Astrocyte (in vitro differentiated cells and primary cell): ENCODE measurements at regions not wholly inside any gene's neighbourhood (a gene's known extent, or its start where the extent isn't known, plus 50 kb on each side); places are given as distances from the start of the nearest gene placed in this dataset.

Source experiments
- DNase-seq: peaks from one replicate; pipeline ENCODE4 v3.0.0-alpha.2; 2010; ENCODE audit warnings: low read depth
- FAIRE-seq: peaks from 2 replicates; lab custom pipeline; 2011; peaks lifted over from hg19 to GRCh38; lab: Jason Lieb, UNC
- H2AFZ ChIP-seq: 2 replicates; pipeline ENCODE4 v1.6.0; 2012; ENCODE audit warnings: low read depth, low read length, inconsistent platforms
- H3K27ac ChIP-seq: 2 replicates; pipeline ENCODE4 v1.5.1; 2011; ENCODE audit warnings: low read depth, low read length, inconsistent platforms
- H3K27me3 ChIP-seq: 2 replicates; pipeline ENCODE4 v1.6.0; 2011; ENCODE audit warnings: low read length, inconsistent platforms; ENCODE audit not compliant: insufficient read depth
- H3K36me3 ChIP-seq: 2 replicates; pipeline ENCODE4 v1.5.1; 2011; ENCODE audit warnings: low read length, inconsistent platforms; ENCODE audit not compliant: insufficient read depth
- H3K4me1 ChIP-seq: 2 replicates; pipeline ENCODE4 v1.5.1; 2011; ENCODE audit warnings: low read length, inconsistent platforms; ENCODE audit not compliant: insufficient read depth
- H3K4me2 ChIP-seq: 2 replicates; pipeline ENCODE4 v1.6.0; 2012; ENCODE audit warnings: low read length, inconsistent platforms
- H3K4me3 ChIP-seq: 2 replicates; pipeline ENCODE4 v1.5.1; 2011; ENCODE audit warnings: low read depth, mild to moderate bottlenecking, low read length, inconsistent platforms; ENCODE audit not compliant: insufficient read depth
- H3K79me2 ChIP-seq: 2 replicates; pipeline ENCODE4 v1.6.0; 2012; ENCODE audit warnings: mild to moderate bottlenecking, low read length, inconsistent platforms; ENCODE audit not compliant: insufficient read depth
- H3K9ac ChIP-seq: 2 replicates; pipeline ENCODE4 v1.6.0; 2012; ENCODE audit warnings: mild to moderate bottlenecking, low read length, inconsistent platforms
- H3K9me3 ChIP-seq: 2 replicates; pipeline ENCODE4 v1.5.1; 2012; ENCODE audit warnings: low read depth, mild to moderate bottlenecking, low read length, inconsistent platforms; ENCODE audit not compliant: insufficient read depth
- H4K20me1 ChIP-seq: 2 replicates; pipeline ENCODE4 v1.6.0; 2012; ENCODE audit warnings: low read length, inconsistent platforms; ENCODE audit not compliant: insufficient read depth
- H3K27ac Mint-ChIP-seq: one replicate; pipeline ENCODE4 v1.8.0; 2021; ENCODE audit warnings: mild to moderate bottlenecking, mixed read lengths; ENCODE audit not compliant: unreplicated experiment
- H3K27me3 Mint-ChIP-seq: one replicate; pipeline ENCODE4 v1.8.0; 2021; ENCODE audit warnings: low read depth, mixed read lengths; ENCODE audit not compliant: unreplicated experiment
- H3K36me3 Mint-ChIP-seq: one replicate; pipeline ENCODE4 v1.8.0; 2021; ENCODE audit warnings: low read depth, mixed read lengths; ENCODE audit not compliant: unreplicated experiment
- H3K4me1 Mint-ChIP-seq: one replicate; pipeline ENCODE4 v1.8.0; 2021; ENCODE audit warnings: low read depth, mixed read lengths; ENCODE audit not compliant: unreplicated experiment
- H3K4me3 Mint-ChIP-seq: one replicate; pipeline ENCODE4 v1.8.0; 2021; ENCODE audit warnings: mild to moderate bottlenecking, moderate library complexity, mixed read lengths; ENCODE audit not compliant: unreplicated experiment
- H3K9me3 Mint-ChIP-seq: one replicate; pipeline ENCODE4 v1.8.0; 2021; ENCODE audit warnings: mild to moderate bottlenecking, mixed read lengths; ENCODE audit not compliant: unreplicated experiment
- EZH2 ChIP-seq: IDR thresholded peaks from 2 replicates; pipeline ENCODE4 v1.6.1; 2012; ENCODE audit warnings: mild to moderate bottlenecking, low read length, inconsistent platforms; ENCODE audit not compliant: insufficient read depth
- TF ChIP-seq, protein P1 (sequence below): IDR thresholded peaks from 2 replicates; pipeline ENCODE4 v1.5.1; 2011; ENCODE audit warnings: low read depth, mild to moderate bottlenecking, inconsistent platforms, low read length, moderate library complexity; ENCODE audit not compliant: insufficient read depth

DNA sequence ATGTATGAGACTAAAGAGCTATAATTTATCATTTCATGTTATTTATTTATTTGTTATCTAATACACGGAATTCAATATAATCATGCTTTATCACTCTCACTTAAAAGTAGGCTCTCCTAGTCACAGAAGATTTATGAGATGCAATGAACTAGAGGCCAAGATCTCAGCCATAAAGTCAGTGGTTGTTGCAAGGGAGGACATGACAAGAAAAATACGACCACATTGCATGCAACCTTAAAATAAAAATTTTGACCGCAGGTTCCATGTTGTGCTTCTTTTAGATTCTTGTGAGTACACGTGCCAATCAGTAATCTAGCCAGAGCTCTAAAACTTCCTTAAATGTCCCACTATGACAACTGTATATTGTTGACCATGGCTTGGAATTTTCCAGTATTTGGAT, 75.9 kb upstream of the SP8 start:
- H3K27me3 Mint-ChIP-seq = no peaks in the 10 kb centered on the region
- H3K36me3 Mint-ChIP-seq = no peaks in the 10 kb centered on the region
- TF ChIP-seq, protein P1, sequence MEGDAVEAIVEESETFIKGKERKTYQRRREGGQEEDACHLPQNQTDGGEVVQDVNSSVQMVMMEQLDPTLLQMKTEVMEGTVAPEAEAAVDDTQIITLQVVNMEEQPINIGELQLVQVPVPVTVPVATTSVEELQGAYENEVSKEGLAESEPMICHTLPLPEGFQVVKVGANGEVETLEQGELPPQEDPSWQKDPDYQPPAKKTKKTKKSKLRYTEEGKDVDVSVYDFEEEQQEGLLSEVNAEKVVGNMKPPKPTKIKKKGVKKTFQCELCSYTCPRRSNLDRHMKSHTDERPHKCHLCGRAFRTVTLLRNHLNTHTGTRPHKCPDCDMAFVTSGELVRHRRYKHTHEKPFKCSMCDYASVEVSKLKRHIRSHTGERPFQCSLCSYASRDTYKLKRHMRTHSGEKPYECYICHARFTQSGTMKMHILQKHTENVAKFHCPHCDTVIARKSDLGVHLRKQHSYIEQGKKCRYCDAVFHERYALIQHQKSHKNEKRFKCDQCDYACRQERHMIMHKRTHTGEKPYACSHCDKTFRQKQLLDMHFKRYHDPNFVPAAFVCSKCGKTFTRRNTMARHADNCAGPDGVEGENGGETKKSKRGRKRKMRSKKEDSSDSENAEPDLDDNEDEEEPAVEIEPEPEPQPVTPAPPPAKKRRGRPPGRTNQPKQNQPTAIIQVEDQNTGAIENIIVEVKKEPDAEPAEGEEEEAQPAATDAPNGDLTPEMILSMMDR = no peak
- TF ChIP-seq EZH2 = no peak
- Histone ChIP-seq H3K4me3 (no peak overlapping the region), H3K36me3 (no peaks in the 10 kb centered on the region), H2AFZ (no peak overlapping the region), H4K20me1 (no peaks in the 10 kb centered on the region), H3K27ac (no peak overlapping the region), H3K9me3 (peaks cover 3% of the 10 kb centered on the region), H3K27me3 (no peaks in the 10 kb centered on the region), H3K9ac (no peak overlapping the region), H3K79me2 (no peaks in the 10 kb centered on the region), H3K4me1 (no peaks in the 10 kb centered on the region), H3K4me2 (no peak overlapping the region)
- H3K4me1 Mint-ChIP-seq = no peaks in the 10 kb centered on the region
- H3K9me3 Mint-ChIP-seq = no peaks in the 10 kb centered on the region
- DNase-seq (no peak), FAIRE-seq (no peak)
- H3K27ac Mint-ChIP-seq = no peak overlapping the region
- no peak overlapping the region for H3K4me3 Mint-ChIP-seq

DNA sequence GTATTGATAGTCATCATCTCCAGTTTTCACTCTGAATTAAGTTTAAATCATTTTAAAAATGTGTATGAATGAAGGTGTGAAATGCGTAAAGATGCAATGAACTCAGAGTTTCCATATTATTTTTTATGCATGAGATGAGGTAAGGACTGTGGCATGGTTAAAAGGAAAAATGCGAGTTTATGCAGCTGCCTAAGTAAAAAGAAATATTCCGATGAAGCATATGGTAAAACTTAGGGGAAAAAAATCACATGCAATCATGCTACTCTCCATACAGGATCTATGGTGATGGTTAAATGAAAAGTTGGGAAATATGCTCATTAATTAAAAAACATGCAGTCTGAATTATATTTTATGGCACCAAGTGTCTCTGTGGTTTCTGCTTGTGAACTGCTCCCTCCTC, 77.5 kb upstream of the SP8 start:
- Histone ChIP-seq H3K4me3 (no peak overlapping the region), H3K36me3 (no peaks in the 10 kb centered on the region), H3K27ac (no peak overlapping the region), H2AFZ (no peak overlapping the region), H3K4me2 (no peak overlapping the region), H3K79me2 (no peaks in the 10 kb centered on the region), H3K4me1 (no peaks in the 10 kb centered on the region), H3K27me3 (no peaks in the 10 kb centered on the region), H3K9me3 (peaks cover 3% of the 10 kb centered on the region), H4K20me1 (no peaks in the 10 kb centered on the region), H3K9ac (no peak overlapping the region)
- Mint-ChIP-seq H3K4me3 (no peak overlapping the region), H3K4me1 (no peaks in the 10 kb centered on the region), H3K27me3 (no peaks in the 10 kb centered on the region), H3K36me3 (no peaks in the 10 kb centered on the region), H3K27ac (no peak overlapping the region), H3K9me3 (no peaks in the 10 kb centered on the region)
- no peak for TF ChIP-seq EZH2
- TF ChIP-seq, protein P1 = no peak
- no peak for DNase-seq
- no peak for FAIRE-seq

DNA sequence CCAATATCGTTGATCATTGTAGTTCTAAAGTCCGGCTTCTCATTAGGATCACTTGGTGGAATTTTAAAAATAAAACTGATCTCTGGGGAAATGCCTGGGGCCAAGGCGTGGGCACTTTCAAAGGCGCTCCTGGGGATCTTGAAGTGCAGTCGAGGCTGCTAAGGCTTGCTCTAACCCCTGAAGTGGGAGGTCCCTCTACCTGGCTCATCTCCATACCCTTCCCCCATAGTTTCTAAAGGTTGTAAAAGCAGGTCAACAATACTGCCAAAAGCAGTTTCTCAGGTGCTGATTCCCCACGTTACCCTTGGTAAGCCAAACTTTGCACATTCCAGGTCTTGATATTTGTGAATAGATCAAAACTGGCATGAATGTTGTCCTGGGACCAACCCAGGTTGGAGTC, 79.0 kb upstream of the SP8 start:
- Histone ChIP-seq H3K4me2 (no peak overlapping the region), H3K27ac (no peak overlapping the region), H3K79me2 (no peaks in the 10 kb centered on the region), H3K4me1 (no peaks in the 10 kb centered on the region), H3K36me3 (no peaks in the 10 kb centered on the region), H3K9me3 (no peaks in the 10 kb centered on the region), H3K4me3 (no peak overlapping the region), H2AFZ (no peak overlapping the region), H4K20me1 (no peaks in the 10 kb centered on the region), H3K27me3 (no peaks in the 10 kb centered on the region), H3K9ac (no peak overlapping the region)
- H3K9me3 Mint-ChIP-seq = no peaks in the 10 kb centered on the region
- H3K36me3 Mint-ChIP-seq = no peaks in the 10 kb centered on the region
- no peaks in the 10 kb centered on the region for H3K4me1 Mint-ChIP-seq
- no peak overlapping the region for H3K27ac Mint-ChIP-seq
- H3K4me3 Mint-ChIP-seq = no peak overlapping the region
- TF ChIP-seq, protein P1 = no peak
- no peak for TF ChIP-seq EZH2
- FAIRE-seq = no peak
- no peak for DNase-seq
- no peaks in the 10 kb centered on the region for H3K27me3 Mint-ChIP-seq
